IPS-15b (cell line): ENCODE measurements at regions not wholly inside any gene's neighbourhood (a gene's known extent, or its start where the extent isn't known, plus 50 kb on each side); places are given as distances from the start of the nearest gene placed in this dataset.
"Not testable (repeated sequence)": the region's sequence is repeated elsewhere in the genome, so short reads cannot be mapped to it uniquely, and the experiment has no call there.

Source experiments
- H3K27me3 ChIP-seq: one replicate; pipeline ENCODE4 v1.6.1; 2013; ENCODE audit warnings: low read length; ENCODE audit not compliant: control insufficient read depth, insufficient read depth
- H3K36me3 ChIP-seq: one replicate; pipeline ENCODE4 v1.6.1; 2013; ENCODE audit warnings: low read length; ENCODE audit not compliant: control insufficient read depth, insufficient read depth
- H3K4me1 ChIP-seq: one replicate; pipeline ENCODE4 v1.6.1; 2013; ENCODE audit warnings: mild to moderate bottlenecking, low read length; ENCODE audit not compliant: control insufficient read depth, insufficient read depth
- H3K4me3 ChIP-seq: one replicate; pipeline ENCODE4 v1.5.1; 2013; ENCODE audit warnings: low read depth, low read length
- H3K9ac ChIP-seq: one replicate; pipeline ENCODE4 v1.6.1; 2013; ENCODE audit warnings: low read depth, mild to moderate bottlenecking, low read length
- H3K9me3 ChIP-seq: one replicate; pipeline ENCODE4 v1.6.1; 2013; ENCODE audit warnings: mild to moderate bottlenecking, low read length; ENCODE audit not compliant: control insufficient read depth, insufficient read depth

DNA sequence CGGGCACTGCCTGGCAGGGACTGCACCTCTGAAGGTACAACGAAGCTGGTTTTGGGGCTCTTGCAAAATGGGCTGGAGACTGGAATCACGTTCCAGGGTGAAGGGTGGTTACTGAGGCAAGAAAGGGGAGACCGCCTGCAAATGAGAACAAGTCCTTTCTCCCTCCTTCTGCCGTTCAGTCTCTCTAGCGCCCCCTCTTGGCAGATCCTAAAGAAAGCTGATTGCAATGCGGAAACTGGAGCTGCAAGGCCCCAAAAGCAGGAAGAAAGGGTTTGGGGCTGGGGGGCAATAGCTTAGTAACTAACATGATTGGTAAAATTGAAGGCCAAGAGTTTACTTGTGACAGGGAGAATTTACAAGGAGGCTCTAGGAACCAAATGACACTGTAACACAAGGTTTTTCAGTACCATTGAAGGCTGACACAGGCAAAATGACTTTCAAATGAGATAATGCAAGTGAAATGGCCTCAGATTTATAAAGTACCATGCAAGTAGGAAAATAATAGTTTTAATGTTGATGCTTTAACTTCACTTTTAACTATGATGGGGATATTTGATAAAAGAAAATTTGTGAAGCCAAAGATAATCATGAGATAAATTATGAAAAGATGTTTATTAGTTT is 222.7 kb upstream of the HAND2 start:
- H3K4me3 ChIP-seq: no peak overlapping the region
- no peaks in the 10 kb centered on the region for H3K9me3 ChIP-seq
- no peak overlapping the region for H3K9ac ChIP-seq
- no peaks in the 10 kb centered on the region for H3K4me1 ChIP-seq
- no peaks in the 10 kb centered on the region for H3K36me3 ChIP-seq
- peaks cover 4% of the 10 kb centered on the region for H3K27me3 ChIP-seq

DNA sequence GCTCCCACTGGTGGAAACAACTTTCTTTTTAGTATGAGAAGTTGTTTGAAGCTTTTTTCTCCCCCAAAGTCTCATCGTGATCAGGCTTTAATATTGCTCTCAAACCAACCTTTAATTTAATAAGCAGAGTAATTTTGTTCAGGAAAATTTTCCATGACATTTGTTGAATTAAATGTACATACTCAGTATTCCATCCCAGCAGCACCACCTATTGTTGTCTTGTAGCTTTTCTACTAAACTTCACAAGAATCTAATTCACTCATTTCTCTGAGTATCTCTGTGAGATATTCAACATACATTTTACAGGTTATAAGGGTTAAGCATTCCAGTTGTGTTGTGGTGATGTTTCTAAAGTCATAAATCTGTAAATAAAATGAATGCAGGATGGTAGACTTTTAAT is 218.3 kb upstream of the HAND2 start:
- Histone ChIP-seq H3K4me1 (no peaks in the 10 kb centered on the region), H3K27me3 (peaks cover 4% of the 10 kb centered on the region), H3K36me3 (no peaks in the 10 kb centered on the region), H3K9ac (no peak overlapping the region), H3K4me3 (no peak overlapping the region), H3K9me3 (no peaks in the 10 kb centered on the region)

DNA sequence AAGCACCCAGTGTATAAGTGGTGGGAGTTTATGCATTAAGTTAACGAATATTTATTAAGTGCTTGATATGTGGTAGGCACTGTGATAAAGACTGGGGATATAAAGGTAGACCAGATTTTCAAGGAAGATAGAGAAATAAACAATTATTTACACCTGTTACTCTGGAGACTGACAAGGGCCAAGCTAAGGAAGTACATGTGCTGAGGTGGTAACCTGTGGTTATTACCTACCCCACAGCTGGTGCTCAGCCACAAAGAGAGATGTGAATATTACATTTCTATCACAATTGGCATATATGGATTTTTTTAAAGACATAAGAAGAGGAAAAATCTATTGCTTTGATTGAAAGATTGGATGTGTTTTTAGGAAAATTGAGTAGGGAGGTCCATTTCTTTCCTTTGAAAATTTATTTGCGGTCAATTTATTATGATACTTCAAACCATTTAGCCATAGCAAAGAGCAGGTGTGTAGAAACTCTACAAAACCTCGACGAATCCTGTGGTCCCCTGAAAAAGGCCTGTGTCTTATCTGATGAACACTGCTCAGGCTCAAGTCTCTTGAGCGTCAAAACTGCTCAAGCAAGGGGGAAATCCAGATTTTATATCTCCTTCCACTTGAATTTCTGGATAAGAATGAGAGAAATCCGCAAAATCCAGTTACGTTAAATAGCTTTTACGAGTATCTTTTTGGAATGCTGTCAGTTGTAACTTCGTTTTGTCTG is 217.7 kb upstream of the HAND2 start:
- Histone ChIP-seq H3K27me3 (peaks cover 4% of the 10 kb centered on the region), H3K9ac (no peak overlapping the region), H3K36me3 (no peaks in the 10 kb centered on the region), H3K4me1 (no peaks in the 10 kb centered on the region), H3K9me3 (no peaks in the 10 kb centered on the region), H3K4me3 (no peak overlapping the region)

DNA sequence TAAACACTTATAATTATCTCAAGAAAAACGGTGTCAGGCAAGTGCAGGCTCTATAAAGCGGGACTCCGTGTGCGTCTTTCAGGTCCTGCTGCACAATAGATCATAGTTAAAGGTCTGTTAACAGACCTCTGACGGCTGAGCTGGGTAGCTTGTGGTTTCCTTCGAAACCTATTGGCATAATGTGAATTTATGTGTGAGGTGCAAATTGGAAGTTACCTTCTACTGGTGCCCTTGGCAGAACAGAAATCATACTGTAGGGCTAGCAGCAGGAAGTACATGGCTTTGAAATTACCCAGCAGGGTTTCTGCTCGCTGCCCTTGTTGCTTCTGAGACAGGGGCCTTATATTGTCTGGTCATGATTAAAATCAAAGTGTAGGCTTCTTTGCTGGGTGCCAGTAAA is 216.4 kb upstream of the HAND2 start:
- Histone ChIP-seq H3K9me3 (no peaks in the 10 kb centered on the region), H3K9ac (no peak overlapping the region), H3K27me3 (no peaks in the 10 kb centered on the region), H3K36me3 (no peaks in the 10 kb centered on the region), H3K4me1 (no peaks in the 10 kb centered on the region), H3K4me3 (no peak overlapping the region)

DNA sequence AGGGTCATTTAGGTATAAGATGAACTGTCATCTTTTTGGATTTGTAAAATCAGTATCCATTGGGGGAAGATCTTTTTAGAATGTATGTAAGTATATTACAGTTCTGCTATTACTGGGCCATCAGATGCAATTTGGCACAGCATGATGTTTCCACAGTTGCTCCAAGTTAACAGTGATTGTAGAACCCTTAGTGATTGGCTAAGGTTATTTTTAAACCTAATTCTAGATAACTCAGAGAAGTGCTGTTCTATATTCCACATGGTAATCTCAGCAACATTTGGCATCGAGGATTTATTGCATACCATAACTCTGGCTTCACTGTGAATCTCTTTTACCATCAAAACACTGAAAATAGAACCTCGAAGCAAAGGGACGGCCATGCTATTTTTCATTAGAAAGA is 215.7 kb upstream of the HAND2 start:
- no peaks in the 10 kb centered on the region for H3K9me3 ChIP-seq
- no peak overlapping the region for H3K4me3 ChIP-seq
- H3K4me1 ChIP-seq: no peaks in the 10 kb centered on the region
- no peak overlapping the region for H3K9ac ChIP-seq
- H3K27me3 ChIP-seq: no peaks in the 10 kb centered on the region
- H3K36me3 ChIP-seq: no peaks in the 10 kb centered on the region

DNA sequence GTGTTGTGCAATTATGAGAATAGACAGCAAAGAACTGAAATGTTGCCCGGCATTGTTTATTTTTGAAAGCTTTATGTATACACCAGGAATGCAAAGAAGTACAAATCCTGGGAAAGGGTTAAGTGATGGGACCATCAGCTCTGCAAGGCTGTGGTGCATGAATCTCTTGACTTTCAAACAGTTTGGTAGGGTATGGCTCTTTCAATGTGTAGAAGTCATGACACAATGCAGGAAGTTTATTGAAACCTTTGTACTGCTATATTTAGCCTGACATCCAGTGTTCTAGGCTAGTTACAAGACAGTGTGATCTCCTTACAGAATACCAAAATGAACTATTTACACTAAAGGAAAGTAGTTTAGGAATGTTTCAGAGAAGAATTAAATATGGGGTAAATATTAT is 206.8 kb upstream of the HAND2 start:
- Histone ChIP-seq H3K36me3 (no peaks in the 10 kb centered on the region), H3K27me3 (no peaks in the 10 kb centered on the region)

DNA sequence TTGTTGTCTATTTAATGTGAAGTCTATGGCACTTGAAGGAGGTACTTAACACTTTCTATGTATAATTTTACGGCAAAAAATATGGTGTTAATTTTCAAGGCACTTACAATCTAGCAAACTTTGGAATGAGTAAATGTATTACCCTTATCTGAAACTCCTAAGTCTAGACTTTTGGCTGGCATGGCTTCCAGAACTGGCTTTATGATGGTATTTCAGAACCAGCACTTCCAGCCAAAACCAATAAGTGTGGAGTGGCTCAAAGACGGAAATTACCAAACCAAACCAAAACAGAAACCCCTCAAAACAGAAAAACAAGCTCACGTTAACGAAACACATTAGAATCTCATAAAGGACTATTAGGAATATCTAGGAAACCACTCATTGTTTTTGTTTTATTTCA is 205.6 kb upstream of the HAND2 start:
- Histone ChIP-seq H3K9ac (no peak overlapping the region), H3K9me3 (no peaks in the 10 kb centered on the region), H3K4me3 (no peak overlapping the region), H3K27me3 (no peaks in the 10 kb centered on the region), H3K4me1 (no peaks in the 10 kb centered on the region), H3K36me3 (no peaks in the 10 kb centered on the region)

More for the DNA sequence above, 206.8 kb upstream of the HAND2 start:
- no peaks in the 10 kb centered on the region for H3K9me3 ChIP-seq
- no peaks in the 10 kb centered on the region for H3K4me1 ChIP-seq
- no peak overlapping the region for H3K4me3 ChIP-seq
- H3K9ac ChIP-seq: no peak overlapping the region

DNA sequence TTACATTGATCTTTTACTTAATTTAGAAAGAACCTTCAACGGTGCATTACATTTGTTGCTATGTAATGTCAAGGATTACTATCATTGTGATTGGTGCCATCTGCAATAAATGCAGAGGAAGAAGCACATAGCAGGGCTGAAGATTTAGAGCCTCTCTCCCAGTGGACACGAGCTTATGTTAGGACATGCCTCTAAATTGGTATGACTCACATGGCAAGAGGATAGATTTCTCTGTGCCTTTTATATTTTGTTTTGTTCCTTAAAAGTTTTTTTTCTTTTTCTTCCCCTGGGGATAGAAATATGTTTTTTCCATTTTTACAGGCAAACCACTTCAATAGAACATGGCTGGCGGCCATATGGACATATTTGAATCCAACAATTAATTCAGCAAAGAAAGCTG is 205.0 kb upstream of the HAND2 start:
- no peaks in the 10 kb centered on the region for H3K36me3 ChIP-seq
- H3K9ac ChIP-seq: no peak overlapping the region
- no peak overlapping the region for H3K4me3 ChIP-seq
- H3K27me3 ChIP-seq: no peaks in the 10 kb centered on the region
- H3K4me1 ChIP-seq: no peaks in the 10 kb centered on the region
- H3K9me3 ChIP-seq: no peaks in the 10 kb centered on the region

DNA sequence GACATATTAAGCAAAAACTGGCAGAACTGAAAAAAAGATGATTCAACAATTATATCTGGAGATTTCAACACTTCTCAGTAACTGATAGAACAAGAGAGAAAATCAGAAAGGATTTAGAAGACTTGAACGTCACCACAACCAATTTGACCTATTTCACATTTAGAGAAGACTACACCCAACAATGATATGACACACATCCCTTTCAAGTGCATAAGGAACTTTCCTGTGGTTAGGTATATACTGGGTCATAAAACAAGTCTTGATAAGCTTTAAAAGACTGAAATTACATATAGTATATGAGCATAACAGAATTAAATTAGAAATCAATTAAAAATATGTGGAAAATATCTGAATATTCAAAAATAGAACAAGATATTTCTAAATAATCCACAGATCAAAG is 201.2 kb upstream of the HAND2 start:
- Histone ChIP-seq H3K27me3 (no peaks in the 10 kb centered on the region), H3K4me1 (no peaks in the 10 kb centered on the region), H3K4me3 (no peak overlapping the region), H3K9me3 (no peaks in the 10 kb centered on the region), H3K36me3 (no peaks in the 10 kb centered on the region), H3K9ac (no peak overlapping the region)

DNA sequence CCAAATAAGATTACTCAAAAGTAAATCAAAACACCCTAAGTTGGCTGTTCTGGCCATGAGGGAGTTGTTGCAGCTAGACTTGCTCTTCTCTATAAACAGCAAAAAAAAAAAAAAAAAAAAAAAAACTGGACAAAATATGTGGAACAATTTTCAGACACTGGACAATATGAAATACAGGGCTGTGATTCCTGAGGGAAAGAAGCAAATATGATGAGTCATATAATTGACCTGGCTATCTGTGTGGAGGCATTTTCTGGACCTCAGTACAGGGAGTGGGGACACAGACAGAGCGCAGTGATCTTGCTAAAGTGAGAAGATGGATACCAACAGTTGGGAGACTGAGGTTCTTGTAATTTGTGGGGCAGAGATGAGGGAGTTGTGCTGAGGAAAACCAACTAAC is 192.0 kb upstream of the HAND2 start:
- Histone ChIP-seq H3K27me3 (no peaks in the 10 kb centered on the region), H3K36me3 (no peaks in the 10 kb centered on the region), H3K4me3 (no peak overlapping the region), H3K4me1 (no peaks in the 10 kb centered on the region), H3K9ac (no peak overlapping the region), H3K9me3 (no peaks in the 10 kb centered on the region)

DNA sequence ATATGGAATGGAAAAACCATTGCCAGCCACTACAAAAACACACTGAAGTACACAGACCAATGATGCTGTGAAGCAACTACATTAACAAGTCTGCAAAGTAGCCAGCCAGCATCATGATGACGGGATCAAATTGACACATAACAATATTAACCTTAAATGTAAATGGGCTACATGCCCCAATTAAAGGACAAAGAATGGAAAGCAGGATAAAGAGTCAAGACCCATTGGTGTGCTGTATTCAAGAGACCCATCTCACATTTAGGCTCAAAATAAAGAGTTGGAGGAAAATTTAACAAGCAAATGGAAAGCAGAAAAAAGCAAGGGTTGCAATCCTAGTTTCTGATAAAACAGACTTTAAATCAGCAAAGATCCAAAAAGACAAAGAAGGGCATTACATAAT is 188.5 kb upstream of the HAND2 start:
- H3K36me3 ChIP-seq, H3K4me3 ChIP-seq, H3K9ac ChIP-seq, H3K27me3 ChIP-seq, H3K9me3 ChIP-seq, H3K4me1 ChIP-seq: not testable (repeated sequence)

DNA sequence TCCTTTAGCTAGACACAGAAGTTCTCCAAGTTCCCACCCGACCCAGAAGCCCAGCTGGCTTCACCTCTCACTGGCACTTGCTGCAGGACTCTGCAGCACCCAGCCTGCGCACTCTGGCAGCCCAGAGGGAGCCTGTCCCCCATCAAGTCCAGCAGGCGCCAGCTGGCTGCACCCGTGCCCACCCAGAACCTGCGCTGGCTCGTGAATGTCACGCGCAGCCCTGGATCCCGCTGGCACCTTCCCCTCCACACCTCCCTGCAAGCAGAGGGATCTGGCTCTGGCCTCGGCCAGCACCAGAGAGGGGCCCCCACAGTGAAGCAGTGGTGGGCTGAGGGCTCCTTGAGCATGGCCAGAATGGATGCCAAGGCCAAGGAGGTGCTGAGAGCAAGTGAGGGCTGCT is 187.6 kb upstream of the HAND2 start:
- H3K4me3 ChIP-seq: no peak overlapping the region
- H3K27me3 ChIP-seq: no peaks in the 10 kb centered on the region
- no peaks in the 10 kb centered on the region for H3K36me3 ChIP-seq
- H3K9ac ChIP-seq: no peak overlapping the region
- H3K4me1 ChIP-seq: no peaks in the 10 kb centered on the region
- H3K9me3 ChIP-seq: no peaks in the 10 kb centered on the region
